IPS-20b (cell line): ENCODE measurements at regions not wholly inside any gene's neighbourhood (a gene's known extent, or its start where the extent isn't known, plus 50 kb on each side); places are given as distances from the start of the nearest gene placed in this dataset.
A peak's percentile ranks its signal among the peaks of the same experiment; 100 is the strongest.
"Not testable (repeated sequence)": the region's sequence is repeated elsewhere in the genome, so short reads cannot be mapped to it uniquely, and the experiment has no call there.

Experiments
- H3K27ac ChIP-seq: one replicate; pipeline ENCODE4 v1.5.1; 2013; ENCODE audit warnings: low read length
- H3K27me3 ChIP-seq: 2 replicates; pipeline ENCODE4 v1.6.1; 2013; ENCODE audit warnings: mild to moderate bottlenecking, low read length, inconsistent platforms; ENCODE audit not compliant: insufficient read depth
- H3K36me3 ChIP-seq: 2 replicates; pipeline ENCODE4 v1.6.1; 2013; ENCODE audit warnings: low read depth, mild to moderate bottlenecking, inconsistent platforms, low read length, moderate library complexity; ENCODE audit not compliant: insufficient read depth
- H3K4me1 ChIP-seq: 2 replicates; pipeline ENCODE4 v1.6.1; 2013; ENCODE audit warnings: mild to moderate bottlenecking, control low read depth, inconsistent platforms, low read length, moderate library complexity; ENCODE audit not compliant: insufficient read depth
- H3K4me3 ChIP-seq: 2 replicates; pipeline ENCODE4 v1.5.1; 2013; ENCODE audit warnings: mild to moderate bottlenecking, low read length, inconsistent platforms
- H3K9ac ChIP-seq: 2 replicates; pipeline ENCODE4 v1.6.1; 2013; ENCODE audit warnings: low read depth, mild to moderate bottlenecking, inconsistent platforms, low read length, moderate library complexity
- H3K9me3 ChIP-seq: 2 replicates; pipeline ENCODE4 v1.6.1; 2013; ENCODE audit warnings: mild to moderate bottlenecking, low read depth, low read length, inconsistent platforms; ENCODE audit not compliant: insufficient read depth

DNA sequence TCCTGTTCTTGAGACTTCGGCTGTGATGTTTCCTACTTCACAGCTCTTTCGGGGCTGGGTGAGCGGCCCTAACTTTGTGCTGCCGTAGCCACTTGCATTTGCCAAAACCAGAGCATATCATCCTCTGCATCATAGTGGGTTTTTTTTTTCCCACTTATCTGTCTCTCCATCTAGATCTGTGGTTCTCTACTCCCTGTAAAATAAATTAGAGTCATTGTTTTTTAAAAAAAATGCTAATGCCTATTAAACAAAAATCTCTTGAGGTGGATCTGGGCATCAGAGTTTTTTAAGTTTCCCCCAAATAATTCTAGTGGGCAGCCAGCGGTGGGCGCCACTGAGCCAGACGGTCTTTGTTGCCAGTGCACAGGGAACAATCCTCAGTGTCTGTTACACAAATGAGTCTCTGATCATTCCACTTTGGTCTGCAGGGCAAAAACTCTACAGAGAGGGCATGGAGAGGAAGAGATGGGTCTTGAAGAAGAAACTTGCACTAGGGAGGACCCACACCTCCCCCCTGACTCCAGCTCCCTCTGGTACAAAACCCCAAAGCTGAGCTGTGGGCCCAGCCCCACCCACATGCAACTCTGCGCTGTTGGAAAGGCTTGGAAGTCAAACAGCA lies 62.4 kb upstream of the BCL2L14 start:
- Histone ChIP-seq H3K9ac (peak overlapping the region; percentile 29; the same call in 1 of the 2 replicates), H3K27me3 (no peaks in the 10 kb centered on the region), H3K27ac (no peak overlapping the region), H3K4me3 (0 out of 2 replicates have a peak overlapping the region, but pooled peaks have one; percentile 11), H3K36me3 (no peaks in the 10 kb centered on the region), H3K4me1 (peaks cover 29% of the 10 kb centered on the region), H3K9me3 (no peaks in the 10 kb centered on the region; the same call in 1 of the 2 replicates)

DNA sequence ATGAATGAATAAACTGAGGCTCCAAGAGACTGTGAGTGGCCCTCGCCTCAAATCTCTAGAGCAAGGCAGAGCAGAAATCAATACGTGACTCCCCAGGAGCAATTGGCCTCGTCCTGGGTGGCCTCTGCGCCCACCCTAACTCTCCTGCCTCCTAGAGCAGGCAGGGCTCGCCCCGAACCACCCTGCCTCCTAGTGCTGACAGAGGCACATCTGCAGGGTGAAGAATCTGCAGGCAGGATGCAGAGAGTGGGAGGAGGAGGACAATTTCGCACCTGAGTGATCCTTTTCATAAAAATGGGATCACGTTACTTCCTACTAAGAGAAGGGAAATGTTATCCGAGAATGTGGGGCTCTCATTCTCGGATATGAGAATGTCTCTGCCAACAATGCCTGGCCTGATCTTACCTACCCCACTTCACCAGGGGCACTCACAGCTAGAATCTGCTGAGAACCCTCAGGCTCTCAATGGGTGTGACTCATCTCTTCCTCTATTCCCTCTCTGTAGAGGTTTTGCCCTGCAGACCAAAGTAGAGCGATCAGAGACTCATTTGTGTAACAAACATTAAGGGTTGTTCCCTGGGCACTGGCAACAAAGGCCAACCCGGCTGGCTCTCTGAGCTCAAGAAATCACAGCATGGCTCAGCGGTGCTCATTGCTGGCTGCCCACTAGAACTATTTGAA lies 61.7 kb upstream of the BCL2L14 start:
- Histone ChIP-seq H3K27me3 (no peaks in the 10 kb centered on the region), H3K9ac (peak overlapping the region; percentile 29; the same call in 1 of the 2 replicates), H3K9me3 (no peaks in the 10 kb centered on the region; the same call in 1 of the 2 replicates), H3K36me3 (no peaks in the 10 kb centered on the region), H3K4me3 (peak overlapping the region; percentile 11; the same call in 1 of the 2 replicates), H3K27ac (no peak overlapping the region), H3K4me1 (peaks cover 29% of the 10 kb centered on the region)

DNA sequence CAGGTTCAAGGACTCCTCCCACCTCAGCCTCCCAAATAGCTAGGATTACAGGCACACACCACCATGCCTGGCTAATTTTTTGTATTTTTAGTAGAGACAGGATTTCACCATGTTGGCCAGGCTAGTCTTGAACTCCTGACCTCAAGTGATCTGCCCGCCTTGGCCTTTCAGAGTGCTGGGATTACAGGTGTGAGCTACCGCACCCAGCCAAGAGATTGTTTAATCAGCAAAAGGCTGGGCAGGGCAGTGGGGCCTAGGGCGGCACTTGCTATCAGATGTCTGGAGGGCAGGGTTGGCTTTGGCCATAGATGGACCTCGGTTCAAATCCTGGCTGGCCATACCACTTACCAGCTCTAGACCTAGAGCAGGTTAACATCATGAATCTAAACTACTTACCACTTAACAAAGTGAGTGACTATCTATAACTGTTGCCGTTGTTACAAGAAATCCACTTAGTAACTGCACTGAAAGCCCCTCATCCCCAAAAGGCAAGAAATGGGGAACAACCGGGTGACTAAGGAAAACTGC lies 60.9 kb upstream of the BCL2L14 start:
- not testable (repeated sequence) for H3K27me3 ChIP-seq, H3K4me3 ChIP-seq, H3K9me3 ChIP-seq, H3K36me3 ChIP-seq, H3K9ac ChIP-seq
- H3K27ac ChIP-seq = peak overlapping the region; percentile 42
- peaks cover 29% of the 10 kb centered on the region for H3K4me1 ChIP-seq

DNA sequence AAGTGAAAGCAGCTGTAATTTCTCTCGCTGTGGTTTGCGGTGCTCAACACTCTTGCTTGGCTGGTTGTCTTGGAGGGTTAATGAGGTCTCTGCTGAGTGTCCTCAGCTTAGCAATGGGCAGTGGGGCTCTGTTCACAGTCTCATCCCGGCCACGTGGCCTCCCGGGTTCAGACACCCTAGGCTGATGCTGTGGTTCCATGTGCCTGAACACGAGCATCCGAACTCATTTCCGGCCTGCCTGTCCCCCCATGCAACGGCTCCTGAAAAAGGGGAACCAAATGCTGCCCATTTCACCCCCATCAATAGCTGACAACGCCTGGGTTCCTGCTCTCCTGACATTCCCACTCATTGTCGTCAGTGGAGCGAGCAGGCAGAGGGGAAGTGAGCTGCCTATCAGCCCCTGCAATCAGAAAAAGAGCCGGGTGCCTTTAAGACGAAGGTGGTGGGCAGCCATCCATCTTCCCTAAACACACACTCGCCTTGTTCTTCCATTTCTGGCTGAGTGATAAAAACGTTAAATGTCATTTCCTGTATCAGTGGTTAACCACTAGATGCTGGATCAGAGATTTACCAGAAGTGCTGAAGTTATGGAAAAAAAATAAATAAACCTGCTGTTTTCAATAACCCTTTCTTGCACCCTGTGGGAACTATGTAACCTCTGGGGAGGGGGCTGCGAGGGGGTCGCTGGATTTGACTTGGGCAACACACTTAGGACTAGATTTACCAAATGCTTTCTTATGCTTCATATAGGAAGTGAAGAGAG lies 60.3 kb upstream of the BCL2L14 start:
- Histone ChIP-seq H3K27me3 (no peaks in the 10 kb centered on the region), H3K36me3 (no peaks in the 10 kb centered on the region), H3K27ac (peak overlapping the region; percentile 42), H3K9ac (no peak overlapping the region), H3K9me3 (no peaks in the 10 kb centered on the region), H3K4me1 (peaks cover 29% of the 10 kb centered on the region), H3K4me3 (no peak overlapping the region)

DNA sequence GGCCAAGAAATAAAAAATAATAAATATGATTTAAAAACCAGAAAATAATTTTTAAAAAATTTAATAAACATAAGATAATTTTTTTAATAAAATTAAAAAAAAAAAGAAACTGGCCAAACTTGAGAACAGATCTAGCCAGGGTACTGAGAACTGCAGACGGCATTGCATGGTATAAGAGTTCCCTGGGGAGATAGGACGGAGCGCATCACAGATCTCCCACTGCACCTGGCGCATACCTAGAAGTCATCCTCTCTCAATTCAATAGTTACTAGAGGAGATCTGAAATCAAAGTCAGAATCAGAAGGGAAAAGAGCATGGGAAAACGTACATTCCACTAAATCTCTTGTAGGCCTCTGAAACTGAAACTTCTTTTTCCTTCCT lies 58.9 kb upstream of the BCL2L14 start:
- Histone ChIP-seq H3K4me1 (peaks cover 29% of the 10 kb centered on the region), H3K9me3 (no peaks in the 10 kb centered on the region), H3K4me3 (no peak overlapping the region), H3K27me3 (no peaks in the 10 kb centered on the region), H3K9ac (no peak overlapping the region), H3K27ac (no peak overlapping the region), H3K36me3 (no peaks in the 10 kb centered on the region)

DNA sequence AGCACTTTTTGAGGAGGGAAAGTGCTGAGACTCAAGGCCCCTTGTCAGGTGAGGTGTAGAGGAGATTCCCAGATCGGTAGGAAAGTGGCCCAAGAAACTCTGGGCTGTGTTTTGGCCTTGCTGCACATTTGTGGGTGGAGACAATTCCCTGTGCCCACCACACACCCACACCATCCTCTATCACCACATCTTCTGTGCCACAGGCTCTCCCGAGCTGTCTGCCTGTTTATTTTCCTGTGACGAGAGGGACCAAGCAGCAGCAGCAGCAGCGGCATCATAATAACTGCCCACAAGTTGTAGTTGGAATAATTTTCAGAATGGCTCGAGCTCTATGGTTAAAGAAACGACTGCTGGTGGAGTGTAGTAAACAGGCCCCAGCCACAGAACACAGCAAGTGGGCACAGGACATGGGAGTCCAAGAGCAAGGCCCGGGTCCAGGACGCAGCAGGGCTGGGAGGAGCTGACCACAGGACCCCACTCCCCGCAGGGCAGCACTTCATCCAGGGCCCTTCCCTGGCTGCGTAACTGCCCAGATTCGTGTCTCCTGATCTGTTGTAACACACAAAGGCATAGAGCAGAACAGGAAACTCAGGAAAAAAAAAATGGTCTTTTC lies 55.6 kb upstream of the BCL2L14 start:
- Histone ChIP-seq H3K4me3 (no peak overlapping the region), H3K9me3 (no peaks in the 10 kb centered on the region), H3K4me1 (peaks cover 16% of the 10 kb centered on the region), H3K9ac (no peak overlapping the region), H3K27me3 (no peaks in the 10 kb centered on the region), H3K27ac (no peak overlapping the region), H3K36me3 (no peaks in the 10 kb centered on the region)

DNA sequence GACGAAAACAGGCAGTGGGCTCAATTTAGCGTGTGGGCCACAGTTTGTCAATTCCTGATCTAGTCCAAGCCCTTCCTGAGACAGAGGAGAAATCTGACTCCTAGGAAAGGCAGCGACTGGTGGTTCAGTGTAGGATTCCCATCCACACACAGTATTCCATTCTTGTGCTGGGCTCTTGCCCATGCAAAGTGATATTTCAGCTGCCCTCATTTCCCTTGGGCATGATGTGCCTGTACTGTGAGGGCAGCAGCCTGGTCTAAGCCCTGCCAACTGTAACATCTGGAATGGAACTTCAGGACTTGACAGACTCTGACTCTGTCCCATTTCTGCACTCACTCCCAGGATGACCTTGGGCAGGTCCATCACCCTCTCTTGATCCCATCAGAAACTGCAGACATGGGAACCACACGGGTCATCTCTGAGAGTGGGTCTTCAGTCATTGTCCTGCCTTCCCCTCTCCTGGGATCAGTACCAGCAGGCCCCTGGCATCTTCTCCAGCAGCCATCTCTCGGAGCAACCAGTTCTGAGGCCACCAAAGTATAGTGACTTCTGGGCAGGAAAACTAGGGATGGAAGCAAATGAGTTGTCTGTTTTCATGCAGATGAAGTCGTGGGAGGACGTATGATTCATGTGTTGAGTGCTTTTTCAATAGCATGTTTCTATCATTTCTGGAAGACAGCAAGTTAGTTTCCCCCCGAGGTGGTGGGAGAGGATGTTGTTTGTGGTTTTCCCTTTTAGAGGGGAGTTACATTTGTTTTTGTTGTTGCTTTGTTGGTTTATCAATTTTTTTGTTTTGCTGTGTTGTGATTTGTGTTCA lies 54.2 kb upstream of the BCL2L14 start:
- H3K9ac ChIP-seq = no peak overlapping the region
- no peaks in the 10 kb centered on the region for H3K27me3 ChIP-seq
- peaks cover 5% of the 10 kb centered on the region for H3K4me1 ChIP-seq
- no peak overlapping the region for H3K27ac ChIP-seq
- no peaks in the 10 kb centered on the region for H3K36me3 ChIP-seq
- no peak overlapping the region for H3K4me3 ChIP-seq
- no peaks in the 10 kb centered on the region for H3K9me3 ChIP-seq

DNA sequence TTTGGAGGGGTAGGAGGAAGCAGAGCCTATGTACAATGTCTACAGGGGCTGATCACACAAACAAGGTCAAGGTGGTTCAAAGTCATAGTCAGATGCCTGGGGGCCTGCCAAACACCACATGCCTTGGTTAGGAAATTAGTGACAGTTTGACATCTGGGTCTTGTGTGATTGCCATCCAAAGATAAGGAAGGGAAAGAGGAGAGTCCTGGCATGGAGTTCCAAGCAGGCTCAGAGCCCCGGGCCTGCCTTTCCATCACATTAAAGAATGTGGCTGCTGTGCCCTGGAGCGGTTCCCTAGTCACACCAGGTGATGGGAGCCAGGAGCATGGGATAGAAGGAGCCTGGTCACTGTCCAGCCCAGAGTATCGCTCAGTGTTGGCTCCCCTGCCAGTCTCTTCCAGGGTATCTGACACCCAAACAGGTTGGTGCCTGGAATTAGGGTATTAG lies 53.6 kb upstream of the BCL2L14 start:
- Histone ChIP-seq H3K9me3 (no peaks in the 10 kb centered on the region), H3K27ac (no peak overlapping the region), H3K4me3 (no peak overlapping the region), H3K9ac (no peak overlapping the region), H3K36me3 (no peaks in the 10 kb centered on the region), H3K4me1 (peaks cover 4% of the 10 kb centered on the region; the same call in 1 of the 2 replicates), H3K27me3 (no peaks in the 10 kb centered on the region)

DNA sequence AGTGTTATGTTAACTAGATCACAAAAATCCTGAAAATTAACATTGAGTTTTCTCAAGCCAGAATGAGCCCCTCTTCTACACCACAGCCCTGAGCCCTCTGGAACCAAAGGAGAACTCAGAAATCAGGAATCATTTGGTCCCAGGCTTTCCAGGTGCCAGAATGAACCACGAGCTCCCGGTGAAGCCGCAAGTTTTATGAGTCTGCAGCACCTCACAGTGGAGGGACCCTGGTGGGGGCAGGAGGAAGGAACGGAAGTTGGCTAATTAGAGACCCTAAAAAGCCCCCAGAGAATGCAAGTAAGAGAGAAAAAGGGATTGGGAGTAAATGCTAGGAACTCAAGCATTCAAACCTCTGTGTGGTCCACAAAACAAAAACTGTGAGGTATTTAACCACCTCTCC lies 52.9 kb upstream of the BCL2L14 start:
- H3K4me1 ChIP-seq = peaks cover 4% of the 10 kb centered on the region; the same call in 1 of the 2 replicates

DNA sequence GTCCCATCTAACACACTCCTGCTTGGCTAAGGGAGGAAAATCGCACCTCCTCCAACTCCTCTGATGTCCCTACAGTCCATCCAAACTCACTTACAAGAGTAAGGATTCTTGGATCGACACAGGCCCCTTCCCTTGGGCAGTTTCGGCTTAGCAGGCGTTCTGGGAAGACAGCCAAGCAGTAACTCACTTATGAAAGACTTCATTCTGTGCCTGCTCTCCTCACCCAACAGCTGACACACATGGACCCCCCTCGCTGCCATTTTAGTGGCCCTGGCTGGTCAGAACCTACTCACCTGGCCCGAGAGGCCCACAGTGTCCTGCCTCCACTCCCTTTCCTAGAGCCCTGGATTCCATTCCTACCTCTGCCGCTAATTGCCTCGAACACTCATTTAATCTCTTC lies 52.3 kb upstream of the BCL2L14 start:
- H3K9me3 ChIP-seq = no peaks in the 10 kb centered on the region
- H3K9ac ChIP-seq = no peak overlapping the region
- no peaks in the 10 kb centered on the region for H3K27me3 ChIP-seq
- H3K4me1 ChIP-seq = peaks cover 4% of the 10 kb centered on the region; the same call in 1 of the 2 replicates
- H3K36me3 ChIP-seq = no peaks in the 10 kb centered on the region
- H3K4me3 ChIP-seq = no peak overlapping the region
- no peak overlapping the region for H3K27ac ChIP-seq

More for the DNA sequence above, 52.9 kb upstream of the BCL2L14 start:
- no peak overlapping the region for H3K27ac ChIP-seq
- H3K9me3 ChIP-seq = no peaks in the 10 kb centered on the region
- no peaks in the 10 kb centered on the region for H3K36me3 ChIP-seq
- H3K4me3 ChIP-seq = no peak overlapping the region
- no peaks in the 10 kb centered on the region for H3K27me3 ChIP-seq
- H3K9ac ChIP-seq = no peak overlapping the region

DNA sequence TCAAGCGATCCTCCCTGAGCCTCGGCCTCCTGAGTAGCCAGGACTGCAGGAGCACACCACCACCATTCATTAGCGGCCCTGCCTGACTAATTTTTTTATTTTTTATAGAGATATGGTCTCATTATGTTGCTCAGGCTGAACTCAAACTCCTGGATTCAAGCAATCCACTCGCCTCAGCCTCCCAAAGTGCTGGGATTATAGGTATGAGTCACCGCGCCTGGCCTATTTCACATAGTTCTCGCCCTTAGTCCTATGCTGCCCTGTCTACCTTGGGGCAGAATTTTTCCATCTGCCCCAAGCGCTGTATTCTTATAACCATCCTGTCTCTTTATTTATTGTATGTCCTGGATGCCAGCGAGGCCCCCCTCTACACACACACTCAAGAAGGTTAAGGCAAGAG lies 50.9 kb upstream of the BCL2L14 start:
- Histone ChIP-seq H3K9ac (no peak overlapping the region), H3K4me3 (no peak overlapping the region), H3K27ac (no peak overlapping the region), H3K27me3 (no peaks in the 10 kb centered on the region), H3K9me3 (no peaks in the 10 kb centered on the region), H3K36me3 (no peaks in the 10 kb centered on the region), H3K4me1 (peaks cover 4% of the 10 kb centered on the region; the same call in 1 of the 2 replicates)
